ENCODE measurements at regions not wholly inside any gene's neighbourhood (a gene's known extent, or its start where the extent isn't known, plus 50 kb on each side); places are given as distances from the start of the nearest gene placed in this dataset.
"Not testable (repeated sequence)": the region's sequence is repeated elsewhere in the genome, so short reads cannot be mapped to it uniquely, and the experiment has no call there.

DNA sequence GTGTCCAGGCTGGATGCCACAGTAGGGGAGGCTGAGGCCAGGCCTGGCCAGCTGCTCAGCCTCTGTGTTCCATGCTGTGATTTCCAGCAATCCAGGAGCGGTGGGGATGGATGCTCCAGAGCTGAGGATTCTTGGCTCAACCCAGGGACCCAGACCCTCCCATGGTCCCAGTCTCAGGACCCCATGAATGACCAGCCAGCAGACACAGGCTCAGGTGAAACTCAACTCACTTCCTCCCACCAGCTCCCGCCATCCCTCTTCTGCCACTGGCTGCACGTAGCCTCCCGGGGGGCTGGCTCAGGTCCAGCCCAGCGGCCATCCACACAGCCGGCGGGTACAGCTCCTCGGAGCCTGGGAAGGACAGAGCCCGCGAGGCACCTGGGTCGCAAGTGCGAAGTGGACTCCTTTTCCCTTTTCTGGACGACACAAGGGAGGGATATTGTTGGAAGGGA lies 54.5 kb upstream of the DACT2 start:
- CTCF ChIA-PET: no interaction called here
- POLR2A ChIA-PET: no interaction called here
- TF ChIP-seq, protein P1, sequence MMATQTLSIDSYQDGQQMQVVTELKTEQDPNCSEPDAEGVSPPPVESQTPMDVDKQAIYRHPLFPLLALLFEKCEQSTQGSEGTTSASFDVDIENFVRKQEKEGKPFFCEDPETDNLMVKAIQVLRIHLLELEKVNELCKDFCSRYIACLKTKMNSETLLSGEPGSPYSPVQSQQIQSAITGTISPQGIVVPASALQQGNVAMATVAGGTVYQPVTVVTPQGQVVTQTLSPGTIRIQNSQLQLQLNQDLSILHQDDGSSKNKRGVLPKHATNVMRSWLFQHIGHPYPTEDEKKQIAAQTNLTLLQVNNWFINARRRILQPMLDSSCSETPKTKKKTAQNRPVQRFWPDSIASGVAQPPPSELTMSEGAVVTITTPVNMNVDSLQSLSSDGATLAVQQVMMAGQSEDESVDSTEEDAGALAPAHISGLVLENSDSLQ (IDR thresholded peaks at IDR 0.05): no peak
- no peak for TF ChIP-seq LEF1 (IDR thresholded peaks at IDR 0.05; ENCODE audit: borderline replicate concordance)
- no peak for TF ChIP-seq CTBP1 (IDR thresholded peaks at IDR 0.05; ENCODE audit: borderline replicate concordance)
- TF ChIP-seq SUZ12 (IDR thresholded peaks at IDR 0.05): no peak
- TF ChIP-seq FOXM1 (IDR thresholded peaks at IDR 0.05; ENCODE audit: borderline replicate concordance): no peak
- no peak for TF ChIP-seq ARNT (IDR thresholded peaks at IDR 0.05)
- no peak for TF ChIP-seq FOXA1 (IDR thresholded peaks at IDR 0.05)
- no peak for TF ChIP-seq BHLHE40 (IDR thresholded peaks at IDR 0.05; ENCODE audit: borderline replicate concordance)
- TF ChIP-seq TARDBP (IDR thresholded peaks at IDR 0.05): no peak
- no peak for TF ChIP-seq NFRKB (IDR thresholded peaks at IDR 0.05)
- TF ChIP-seq HDGF (IDR thresholded peaks at IDR 0.05; ENCODE audit: borderline replicate concordance): no peak
- TF ChIP-seq ELF4 (IDR thresholded peaks at IDR 0.05): no peak
- no peak for TF ChIP-seq FOXK2 (IDR thresholded peaks at IDR 0.05)
- TF ChIP-seq L3MBTL2 (conservative IDR thresholded peaks at IDR 0.05): no peak
- no peak for TF ChIP-seq SP1 (IDR thresholded peaks at IDR 0.05)
- no peak for TF ChIP-seq ZNF384 (IDR thresholded peaks at IDR 0.05)
- DNase-seq (ENCODE audit: extremely low spot score): no peak

DNA sequence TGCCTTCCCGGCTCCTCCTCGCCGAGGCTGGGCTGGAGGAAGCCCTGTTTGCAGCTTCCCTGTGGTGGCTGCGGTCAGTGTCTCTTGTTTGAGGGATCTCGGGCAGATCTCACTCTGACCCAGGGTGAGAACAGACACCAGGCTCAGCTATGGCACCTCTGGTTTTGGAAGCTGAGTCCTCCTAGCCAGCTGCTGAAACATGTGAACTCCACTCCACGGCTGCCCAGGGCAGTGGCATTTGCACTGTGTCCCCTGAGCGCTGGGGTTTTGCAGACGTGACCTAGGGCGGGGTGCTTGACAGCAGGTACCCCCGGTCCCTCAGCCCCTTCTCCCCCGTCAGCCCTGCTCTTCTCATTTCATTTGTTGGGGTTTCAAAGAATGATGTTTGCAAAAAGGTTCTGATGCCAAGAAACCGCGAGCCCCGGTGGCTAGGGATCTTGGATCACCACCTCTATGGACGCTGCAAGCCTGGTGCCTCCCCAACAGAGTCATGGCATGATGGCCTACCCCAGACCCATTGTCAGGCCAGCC lies 55.0 kb upstream of the DACT2 start:
- POLR2A ChIA-PET: no interaction called here
- CTCF ChIA-PET: no interaction called here
- DNase-seq (ENCODE audit: extremely low spot score): no peak
- TF ChIP-seq BHLHE40 (IDR thresholded peaks at IDR 0.05; ENCODE audit: borderline replicate concordance) (no peak), SUZ12 (IDR thresholded peaks at IDR 0.05) (no peak), HDGF (IDR thresholded peaks at IDR 0.05; ENCODE audit: borderline replicate concordance) (no peak), ELF4 (IDR thresholded peaks at IDR 0.05) (no peak), FOXM1 (IDR thresholded peaks at IDR 0.05; ENCODE audit: borderline replicate concordance) (no peak), ARNT (IDR thresholded peaks at IDR 0.05) (no peak), CTBP1 (IDR thresholded peaks at IDR 0.05; ENCODE audit: borderline replicate concordance) (no peak), LEF1 (IDR thresholded peaks at IDR 0.05; ENCODE audit: borderline replicate concordance) (no peak), TARDBP (IDR thresholded peaks at IDR 0.05) (no peak), L3MBTL2 (conservative IDR thresholded peaks at IDR 0.05) (no peak), ZNF384 (IDR thresholded peaks at IDR 0.05) (no peak), FOXK2 (IDR thresholded peaks at IDR 0.05) (no peak), SP1 (IDR thresholded peaks at IDR 0.05) (no peak), NFRKB (IDR thresholded peaks at IDR 0.05) (no peak), FOXA1 (IDR thresholded peaks at IDR 0.05) (no peak)
- TF ChIP-seq, protein P1 (IDR thresholded peaks at IDR 0.05): no peak

DNA sequence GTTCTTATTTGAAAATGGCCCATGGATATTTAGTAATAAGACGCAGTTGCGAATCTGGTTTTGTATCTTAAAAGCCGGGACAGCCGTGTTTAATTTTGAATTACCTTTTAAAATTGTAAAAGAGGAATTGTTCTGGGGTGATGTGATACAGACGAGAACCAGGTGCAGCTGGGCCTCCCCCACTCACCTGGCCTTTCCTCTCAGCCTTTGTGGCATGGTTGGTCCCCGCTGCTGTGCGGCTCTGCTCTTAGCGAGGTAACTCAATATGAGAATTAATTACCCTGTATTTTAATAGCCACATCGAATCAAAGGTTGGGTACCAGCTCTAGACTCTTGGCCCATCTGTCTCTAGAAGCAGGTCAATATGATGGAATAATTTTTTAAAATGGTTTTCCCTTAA lies 56.5 kb upstream of the DACT2 start:
- POLR2A ChIA-PET: no interaction called here

DNA sequence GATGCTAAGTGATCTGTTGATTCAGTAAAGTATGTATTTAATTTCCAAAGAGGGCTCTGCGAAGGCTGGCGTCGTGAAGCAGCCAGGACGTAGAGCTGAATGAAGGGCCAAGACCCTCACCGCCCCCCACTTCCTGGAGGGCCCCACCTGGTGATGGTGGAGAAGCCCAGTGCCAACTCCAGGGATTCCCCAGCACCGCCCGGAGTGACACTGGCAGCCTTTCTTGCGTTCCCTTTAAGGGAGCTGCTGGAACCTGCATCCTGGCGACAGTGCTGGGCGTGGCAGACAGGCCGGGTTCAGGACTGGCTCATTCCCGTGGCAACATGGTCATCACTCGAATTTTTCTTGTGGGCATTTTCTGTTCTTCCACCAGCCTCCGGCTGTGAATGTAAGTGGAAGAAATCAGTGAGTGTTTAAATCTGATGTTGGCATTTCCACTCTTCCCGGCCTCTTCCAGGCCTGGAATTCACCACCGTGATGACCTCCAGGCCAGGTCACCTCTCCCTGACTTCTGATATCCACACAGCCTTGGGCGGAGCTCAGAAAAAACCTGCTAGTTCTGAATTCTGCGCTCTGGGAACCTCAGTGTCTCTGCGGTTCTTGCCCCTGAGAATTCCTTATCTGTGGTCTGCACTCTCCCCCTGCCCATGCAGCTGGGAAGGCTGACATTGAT lies 57.4 kb upstream of the DACT2 start:
- TF ChIP-seq SP1 (IDR thresholded peaks at IDR 0.05): no peak
- ChIA-PET POLR2A (no interaction called here), CTCF (no interaction called here)
- DNase-seq (ENCODE audit: extremely low spot score): no peak

More for the DNA sequence above, 56.5 kb upstream of the DACT2 start:
- no peak for DNase-seq (ENCODE audit: extremely low spot score)
- TF ChIP-seq SUZ12 (IDR thresholded peaks at IDR 0.05): no peak
- TF ChIP-seq L3MBTL2 (conservative IDR thresholded peaks at IDR 0.05): no peak
- TF ChIP-seq LEF1 (IDR thresholded peaks at IDR 0.05; ENCODE audit: borderline replicate concordance): no peak
- no peak for TF ChIP-seq FOXK2 (IDR thresholded peaks at IDR 0.05)
- CTCF ChIA-PET: no interaction called here

DNA sequence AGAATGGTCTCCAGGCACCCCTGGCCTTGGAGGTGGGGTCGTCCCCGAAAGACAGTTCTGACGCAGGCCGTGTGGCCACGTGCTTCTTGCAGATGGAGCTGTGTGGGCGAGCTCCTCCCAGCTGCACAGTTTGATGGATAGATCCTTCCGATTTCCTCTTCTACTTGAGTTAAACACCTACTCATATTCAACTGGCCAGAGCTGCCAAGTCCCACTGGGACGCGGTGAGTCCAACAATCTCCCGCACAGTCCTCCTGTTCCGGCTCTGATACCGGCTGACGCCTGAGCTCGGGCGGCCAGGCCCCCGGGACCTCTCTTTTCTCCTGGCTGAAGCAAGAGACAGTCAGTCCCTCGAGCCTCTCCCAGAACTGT lies 57.9 kb upstream of the DACT2 start:
- TF ChIP-seq FOXM1 (IDR thresholded peaks at IDR 0.05; ENCODE audit: borderline replicate concordance) (no peak), NFRKB (IDR thresholded peaks at IDR 0.05) (no peak), ZNF384 (IDR thresholded peaks at IDR 0.05) (no peak), BHLHE40 (IDR thresholded peaks at IDR 0.05; ENCODE audit: borderline replicate concordance) (no peak), ELF4 (IDR thresholded peaks at IDR 0.05) (no peak)
- CTCF ChIA-PET: no interaction called here
- no peak for DNase-seq (ENCODE audit: extremely low spot score)
- POLR2A ChIA-PET: no interaction called here

DNA sequence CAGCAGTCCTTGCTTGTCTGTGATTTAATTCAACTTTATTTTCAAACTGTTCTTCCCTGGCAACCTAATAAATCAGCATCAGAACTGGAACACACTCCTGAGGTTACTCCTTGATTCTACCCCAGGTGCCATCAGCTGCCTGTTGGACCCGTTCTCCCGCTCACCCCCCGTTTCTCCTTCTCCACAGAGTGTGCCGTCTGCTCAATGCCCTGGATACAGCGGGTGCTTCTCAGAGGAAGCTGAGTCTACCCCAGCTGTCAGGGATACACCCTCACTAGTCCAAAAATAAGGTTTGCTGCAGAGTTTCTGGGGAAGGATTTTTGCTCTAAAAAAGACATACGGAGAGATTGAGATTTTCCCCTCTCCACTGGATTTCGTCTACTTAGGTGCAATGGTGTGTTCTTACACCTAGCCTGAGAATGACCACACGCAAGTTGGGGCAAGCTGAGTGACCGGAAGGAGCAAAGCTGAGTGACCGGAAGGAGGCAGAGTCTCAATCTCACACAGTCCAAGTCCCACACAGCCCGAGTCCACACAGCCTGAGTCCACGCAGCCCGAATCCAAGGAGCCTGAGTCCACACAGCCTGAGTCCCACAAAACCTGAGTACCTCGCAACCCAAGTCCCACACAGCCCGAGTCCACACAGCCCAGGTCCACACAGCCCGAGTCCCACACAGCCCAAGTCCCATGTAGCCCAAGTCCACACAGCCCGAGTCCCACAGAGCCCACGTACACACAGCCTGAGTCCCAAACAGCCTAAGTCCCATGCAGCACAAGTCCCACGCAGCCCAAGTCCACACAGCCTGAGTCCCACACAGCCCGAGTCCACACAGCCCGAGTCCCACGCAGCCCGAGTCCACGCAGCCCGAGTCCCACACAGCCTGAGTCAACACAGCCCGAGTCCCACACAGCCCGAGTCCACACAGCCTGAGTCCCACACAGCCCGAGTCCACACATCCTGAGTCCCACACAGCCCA lies 58.6 kb upstream of the DACT2 start:
- TF ChIP-seq ARNT (IDR thresholded peaks at IDR 0.05) (no peak), HDGF (IDR thresholded peaks at IDR 0.05; ENCODE audit: borderline replicate concordance) (no peak), SP1 (IDR thresholded peaks at IDR 0.05) (no peak), LEF1 (IDR thresholded peaks at IDR 0.05; ENCODE audit: borderline replicate concordance) (no peak), FOXK2 (IDR thresholded peaks at IDR 0.05) (no peak), L3MBTL2 (conservative IDR thresholded peaks at IDR 0.05) (no peak)
- TF ChIP-seq, protein P1 (IDR thresholded peaks at IDR 0.05): no peak
- CTCF ChIA-PET: no interaction called here
- DNase-seq (ENCODE audit: extremely low spot score): no peak
- POLR2A ChIA-PET: no interaction called here

DNA sequence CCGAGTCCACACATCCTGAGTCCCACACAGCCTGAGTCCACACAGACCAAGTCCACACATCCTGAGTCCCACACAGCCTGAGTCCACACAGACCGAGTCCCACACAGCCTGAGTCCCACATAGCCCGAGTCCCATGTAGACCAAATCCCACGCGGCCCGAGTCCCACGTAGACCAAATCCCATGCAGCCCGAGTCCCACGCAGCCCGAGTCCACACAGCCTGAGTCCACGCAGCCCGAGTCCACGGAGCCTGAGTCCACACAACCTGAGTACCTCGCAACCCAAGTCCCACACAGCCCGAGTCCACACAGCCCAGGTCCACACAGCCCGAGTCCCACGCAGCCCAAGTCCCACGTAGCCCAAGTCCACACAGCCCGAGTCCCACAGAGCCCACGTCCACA lies 60.0 kb upstream of the DACT2 start:
- POLR2A ChIA-PET; CTCF ChIA-PET; DNase-seq (ENCODE audit: extremely low spot score): not testable (repeated sequence)

DNA sequence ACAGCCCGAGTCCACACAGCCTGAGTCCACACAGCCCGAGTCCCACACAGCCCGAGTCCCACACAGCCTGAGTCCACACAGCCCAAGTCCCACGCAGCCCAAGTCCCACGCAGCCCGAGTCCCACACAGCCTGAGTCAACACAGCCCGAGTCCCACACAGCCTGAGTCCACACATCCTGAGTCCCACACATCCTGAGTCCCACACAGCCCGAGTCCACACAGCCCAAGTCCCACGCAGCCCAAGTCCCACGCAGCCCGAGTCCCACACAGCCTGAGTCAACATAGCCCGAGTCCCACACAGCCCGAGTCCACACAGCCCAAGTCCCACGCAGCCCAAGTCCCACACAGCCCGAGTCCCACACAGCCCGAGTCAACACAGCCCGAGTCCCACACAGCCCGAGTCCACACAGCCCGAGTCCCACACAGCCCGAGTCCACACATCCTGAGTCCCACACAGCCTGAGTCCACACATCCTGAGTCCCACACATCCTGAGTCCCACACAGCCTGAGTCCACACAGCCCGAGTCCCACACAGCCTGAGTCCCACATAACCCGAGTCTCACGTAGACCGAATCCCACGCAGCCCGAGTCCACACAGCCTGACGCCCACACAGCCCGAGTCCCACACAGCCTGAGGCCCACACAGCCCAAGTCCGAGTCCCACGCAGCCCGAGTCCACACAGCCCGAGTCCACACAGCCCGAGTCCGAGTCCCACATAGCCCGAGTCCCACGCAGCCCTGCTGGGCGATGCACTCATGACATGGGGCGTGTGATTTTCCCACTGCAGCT lies 60.6 kb upstream of the SMOC2 start:
- DNase-seq (ENCODE audit: extremely low spot score); CTCF ChIA-PET; POLR2A ChIA-PET: not testable (repeated sequence)

Data from HEK293T (cell line).